Non-pigmented ciliary epithelial cell (primary cell): ENCODE measurements at regions not wholly inside any gene's neighbourhood (a gene's known extent, or its start where the extent isn't known, plus 50 kb on each side); places are given as distances from the start of the nearest gene placed in this dataset.

Source experiments
- DNase-seq: peaks from one replicate; pipeline ENCODE4 v3.0.0-alpha.2; 2010; ENCODE audit warnings: low read depth

DNA sequence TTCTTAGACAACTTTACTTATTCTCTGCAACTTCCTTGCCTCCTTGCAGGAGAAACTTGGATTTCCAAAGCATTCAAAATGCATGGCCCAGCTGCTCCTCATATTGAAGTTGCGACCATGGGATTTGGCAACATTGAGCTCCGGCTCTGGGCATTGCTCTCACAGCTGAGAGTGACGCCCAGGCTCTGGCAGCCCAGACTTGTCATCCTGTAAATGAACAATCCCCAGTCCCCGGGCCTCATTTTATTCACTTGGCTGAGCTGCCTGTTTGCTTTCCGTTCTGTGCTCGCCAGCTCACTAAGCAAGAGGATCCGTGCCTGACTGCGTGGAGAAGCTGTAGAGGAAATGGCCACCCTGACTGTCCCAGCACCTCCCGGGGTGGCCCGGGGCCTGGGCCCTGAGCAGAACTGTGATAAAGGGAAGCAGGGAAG lies 119.5 kb upstream of the CD93 start:
- no peak for DNase-seq

DNA sequence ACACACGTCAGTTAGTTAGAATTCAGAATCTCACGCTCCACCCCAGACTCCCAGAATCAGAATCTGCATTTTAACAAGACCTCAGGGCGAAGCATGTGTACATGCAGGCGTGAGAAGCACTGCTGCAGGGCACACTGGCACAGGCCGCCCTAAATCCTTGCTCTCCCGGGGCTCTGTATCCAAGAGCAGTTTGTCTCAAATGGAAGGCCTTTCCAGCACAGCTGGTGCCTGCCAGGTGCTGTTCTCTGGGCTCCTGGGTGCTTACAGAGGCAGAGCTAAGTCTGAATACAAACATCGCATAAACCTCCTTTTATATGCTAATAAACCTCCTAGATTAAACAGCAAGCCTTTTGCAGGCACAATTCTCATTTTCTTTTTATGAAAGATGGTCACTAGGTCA lies 119.1 kb upstream of the CD93 start:
- no peak for DNase-seq

DNA sequence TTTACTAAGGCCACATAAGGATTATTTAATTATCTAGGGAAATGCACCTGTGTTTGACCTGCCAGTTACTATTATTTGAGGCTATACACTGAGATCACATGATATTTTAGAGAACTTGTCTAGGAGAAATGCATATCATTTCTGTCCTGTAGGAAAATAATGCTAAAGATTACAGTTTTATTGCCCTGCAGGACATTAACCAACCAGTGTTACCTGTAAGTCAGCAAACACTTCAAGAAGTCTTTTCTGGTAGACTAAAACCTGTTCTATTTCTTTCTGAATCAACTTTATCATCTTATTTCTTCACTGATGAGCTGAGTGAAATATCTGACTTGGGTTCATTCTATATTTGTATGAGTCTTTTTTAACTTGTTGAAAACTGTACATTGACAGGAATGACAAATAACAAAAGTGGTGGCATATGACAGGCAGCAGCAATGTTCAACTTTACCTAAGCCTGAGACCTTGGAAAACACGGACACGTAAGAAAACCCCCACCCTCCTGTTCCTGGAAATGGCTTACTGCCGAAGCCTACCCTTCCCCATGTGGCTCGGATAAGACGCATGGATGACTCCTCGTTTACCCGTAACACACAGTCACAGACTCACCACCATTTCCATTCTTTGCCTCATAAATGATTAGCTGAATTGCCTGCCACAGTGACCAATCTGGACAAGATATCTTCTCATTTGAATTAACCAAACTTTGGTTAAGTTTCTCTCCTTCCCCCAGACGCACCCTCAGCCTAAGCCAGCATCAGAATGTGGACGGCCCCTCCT lies 118.0 kb upstream of the CD93 start:
- DNase-seq = no peak

DNA sequence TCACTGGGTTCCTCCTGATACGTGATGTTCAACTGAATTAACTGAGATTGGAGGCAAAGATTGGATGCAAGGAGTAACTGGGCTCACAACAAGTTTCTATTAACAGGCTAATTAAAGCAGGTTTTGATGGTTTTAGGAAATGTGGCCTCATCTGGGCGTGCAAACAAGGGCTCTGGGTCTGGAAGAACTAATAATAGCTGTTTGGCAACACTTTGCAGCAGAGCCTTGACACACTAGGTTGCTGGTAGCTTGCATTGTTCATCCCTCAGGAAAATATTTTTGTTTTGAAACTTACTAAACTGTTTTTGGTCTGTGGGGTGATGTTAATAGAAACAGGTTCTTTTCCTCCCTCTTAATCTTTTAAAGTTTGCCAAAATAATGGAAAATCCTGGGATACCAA lies 117.2 kb upstream of the CD93 start:
- no peak for DNase-seq

DNA sequence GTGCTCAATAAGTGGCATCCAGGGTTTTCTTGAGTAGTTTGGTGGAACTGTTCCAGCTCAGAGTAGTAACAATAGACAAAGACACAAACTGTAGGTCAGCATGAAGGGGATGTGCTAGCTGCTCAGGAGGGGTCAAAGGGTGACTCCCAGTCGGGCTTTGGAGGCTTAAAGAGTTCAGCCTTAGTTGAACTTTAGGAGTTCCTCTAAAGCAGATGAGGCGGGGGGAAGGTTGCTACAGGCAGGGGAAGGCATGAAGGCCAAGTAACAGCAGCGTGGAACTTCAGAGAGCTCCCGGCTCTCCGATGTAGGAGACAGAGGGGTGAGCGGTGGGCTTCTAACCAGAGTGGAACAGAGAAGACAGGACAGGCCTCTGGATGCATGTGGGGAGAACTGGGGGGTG lies 115.5 kb upstream of the CD93 start:
- no peak for DNase-seq

DNA sequence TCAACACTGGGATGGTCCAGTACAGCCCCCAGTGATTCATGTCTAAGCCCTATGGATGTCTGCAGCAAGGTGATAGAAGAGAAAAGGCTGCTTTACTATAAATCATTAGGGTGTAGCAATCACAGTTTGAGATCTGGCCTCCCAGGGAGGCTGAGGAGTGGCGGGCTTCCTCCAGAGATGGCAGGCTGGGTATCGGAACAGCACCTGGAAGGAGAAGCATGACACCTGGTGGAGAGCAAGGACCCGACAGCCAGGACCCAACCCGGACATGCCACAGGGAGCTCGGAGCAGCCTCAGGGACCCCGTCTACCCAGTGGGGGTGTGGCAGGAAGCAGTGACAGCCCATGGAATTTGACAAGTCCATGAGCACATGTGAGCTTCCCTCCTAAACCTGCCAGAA lies 114.8 kb upstream of the CD93 start:
- no peak for DNase-seq

DNA sequence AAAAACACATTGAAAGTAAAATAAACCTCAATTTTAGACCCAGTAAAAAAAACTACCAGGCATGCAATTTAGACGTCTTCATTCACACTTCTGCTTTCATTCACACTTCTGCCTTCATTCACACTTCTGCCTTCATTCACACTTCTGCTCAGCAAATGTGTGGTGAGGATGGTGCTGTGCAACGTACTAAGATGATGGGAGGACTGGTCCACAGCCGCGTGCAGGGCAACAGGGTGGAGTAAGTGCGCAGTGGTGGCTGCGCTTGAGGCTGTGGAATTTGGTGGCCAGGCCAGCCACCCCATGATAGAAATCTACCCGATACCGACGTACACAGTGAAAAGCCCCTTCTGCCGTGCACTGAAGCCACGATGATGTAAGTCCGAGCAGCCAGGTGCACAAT lies 114.3 kb upstream of the CD93 start:
- DNase-seq = no peak

DNA sequence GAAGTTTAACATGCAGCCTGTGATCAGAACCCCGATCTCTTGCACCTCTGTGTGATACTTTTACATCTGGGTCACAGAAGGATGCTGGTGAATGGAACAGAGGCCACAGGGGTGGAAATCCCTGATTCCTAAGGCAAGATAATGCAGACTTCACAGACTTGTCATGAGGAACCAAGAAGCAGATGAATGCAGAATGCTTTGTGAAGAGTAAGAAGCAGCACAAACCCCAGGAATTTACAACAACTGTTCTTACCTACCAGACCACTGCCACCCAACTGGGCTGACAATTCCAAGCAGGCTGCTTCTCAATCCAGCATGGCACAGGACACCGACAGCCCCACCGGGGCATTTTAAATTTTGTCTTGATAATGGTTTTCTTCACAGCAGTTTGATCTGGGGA lies 113.2 kb upstream of the CD93 start:
- DNase-seq = no peak

DNA sequence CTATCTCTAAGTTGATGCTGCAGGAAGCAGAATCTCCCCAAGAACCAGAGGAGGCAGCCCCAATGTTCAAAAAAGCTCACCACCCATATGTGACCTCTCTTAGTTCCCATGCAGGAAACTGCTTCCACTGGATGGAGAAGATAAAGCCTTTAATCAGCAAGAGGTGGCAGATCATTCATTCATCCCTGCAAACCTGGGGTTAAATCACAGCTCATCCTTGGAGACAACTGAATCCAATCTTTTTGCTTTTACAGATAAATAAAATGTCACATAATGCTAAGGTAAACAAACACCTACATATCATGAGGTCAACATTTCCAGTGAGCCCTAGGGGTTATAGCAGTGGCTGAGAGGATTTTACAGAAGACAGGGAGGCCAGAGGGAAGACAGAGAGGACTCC lies 112.7 kb upstream of the CD93 start:
- DNase-seq = no peak

DNA sequence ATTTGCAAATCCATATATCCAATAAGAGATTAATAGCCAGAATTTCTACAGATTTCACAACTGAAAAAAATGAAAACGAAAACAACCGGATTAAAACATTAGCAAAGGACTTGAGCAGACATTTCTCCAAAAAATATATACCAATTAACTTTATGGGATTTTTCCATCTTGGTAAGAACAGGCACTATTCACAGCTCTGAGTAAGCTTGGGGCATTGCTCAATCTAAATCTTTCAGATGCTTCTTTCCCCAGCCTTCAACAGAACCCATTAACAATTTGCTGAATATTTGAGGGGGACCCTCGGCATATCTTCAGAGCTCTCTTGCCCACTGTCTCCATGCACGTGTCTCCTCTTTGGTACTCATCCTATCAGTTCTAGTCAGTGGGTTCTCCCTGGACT lies 111.7 kb upstream of the CD93 start:
- DNase-seq = no peak

DNA sequence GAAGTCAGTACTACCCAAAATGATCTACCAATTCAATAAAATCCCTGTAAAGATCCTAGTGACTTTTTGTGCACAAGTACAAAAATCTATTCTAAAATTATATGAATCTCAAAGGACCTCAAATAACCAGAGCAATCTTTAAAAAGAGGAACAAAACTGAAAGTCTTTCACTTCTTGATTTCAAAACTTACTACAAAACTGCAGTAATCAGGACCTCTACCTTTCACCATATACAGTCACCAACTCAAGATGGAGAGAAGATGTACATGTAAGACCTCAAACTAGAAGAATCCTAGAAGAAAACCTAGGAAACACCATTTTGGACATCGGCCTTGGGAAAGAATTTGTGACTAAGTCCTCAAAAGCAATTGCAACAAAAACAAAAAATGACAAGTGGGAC lies 109.5 kb upstream of the CD93 start:
- no peak for DNase-seq

DNA sequence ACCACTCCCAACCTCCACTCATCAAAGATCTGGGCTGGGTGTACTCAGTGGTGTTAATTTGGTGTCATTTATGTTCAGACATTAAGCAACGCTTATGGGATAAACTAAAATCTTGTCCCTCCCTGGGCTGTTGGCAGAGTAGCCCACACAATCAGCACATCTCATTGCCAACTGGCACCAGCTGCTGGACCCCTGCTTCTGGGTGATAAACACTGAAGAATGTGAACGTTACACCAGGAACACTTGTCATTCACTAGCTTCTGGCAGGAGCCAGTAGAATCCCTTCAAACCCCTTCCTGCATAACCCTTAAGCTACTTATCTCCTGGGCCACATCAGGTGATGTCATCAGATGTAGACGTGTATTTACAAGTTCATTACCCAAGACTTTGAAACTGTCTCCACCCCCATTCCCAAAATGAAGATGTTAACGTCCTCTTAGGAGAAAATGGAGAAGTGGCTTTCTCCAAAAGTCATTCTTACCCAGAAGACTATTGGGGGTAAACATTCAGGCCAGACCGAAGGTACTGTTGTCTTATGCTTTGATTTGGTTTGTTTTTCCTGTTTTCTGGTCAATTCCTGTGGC lies 107.8 kb upstream of the CD93 start:
- no peak for DNase-seq

DNA sequence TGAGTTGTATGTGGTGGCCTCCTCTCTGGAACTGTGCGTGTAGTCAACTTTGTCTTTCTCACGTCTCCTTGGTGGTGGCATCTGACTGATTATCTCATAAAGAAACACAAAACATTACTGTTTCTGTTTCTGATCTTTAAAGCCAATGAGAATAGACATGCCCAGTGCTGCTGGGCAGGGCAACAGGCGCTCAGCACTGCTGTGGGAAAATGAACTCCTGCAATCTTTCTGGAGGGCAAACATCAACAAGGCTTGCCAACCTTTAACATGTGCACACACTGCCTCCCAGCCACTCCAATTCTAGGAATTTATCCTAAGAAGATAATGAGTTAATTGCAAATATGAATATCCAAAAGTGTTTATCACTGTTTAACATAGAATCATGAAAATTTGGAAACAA lies 106.3 kb upstream of the CD93 start:
- no peak for DNase-seq

DNA sequence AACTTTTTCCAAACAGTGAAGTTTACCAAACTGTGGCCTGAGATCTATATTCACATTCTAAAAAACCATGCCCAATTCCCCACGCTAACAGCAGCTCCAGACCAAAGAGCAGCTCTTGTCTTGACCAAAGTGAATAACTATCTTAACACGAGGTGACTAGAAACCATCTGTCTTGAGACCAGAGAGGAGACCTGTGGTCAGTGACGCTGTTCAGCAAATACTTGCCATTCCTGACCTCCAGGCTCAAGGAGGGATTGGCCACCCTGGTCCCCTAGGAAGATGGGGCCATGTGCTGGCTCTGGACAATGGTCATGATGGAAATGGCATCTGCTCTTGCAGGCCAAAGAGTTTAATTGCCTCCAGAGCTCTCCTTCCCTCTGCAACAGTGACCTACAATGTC lies 104.4 kb upstream of the CD93 start:
- no peak for DNase-seq

DNA sequence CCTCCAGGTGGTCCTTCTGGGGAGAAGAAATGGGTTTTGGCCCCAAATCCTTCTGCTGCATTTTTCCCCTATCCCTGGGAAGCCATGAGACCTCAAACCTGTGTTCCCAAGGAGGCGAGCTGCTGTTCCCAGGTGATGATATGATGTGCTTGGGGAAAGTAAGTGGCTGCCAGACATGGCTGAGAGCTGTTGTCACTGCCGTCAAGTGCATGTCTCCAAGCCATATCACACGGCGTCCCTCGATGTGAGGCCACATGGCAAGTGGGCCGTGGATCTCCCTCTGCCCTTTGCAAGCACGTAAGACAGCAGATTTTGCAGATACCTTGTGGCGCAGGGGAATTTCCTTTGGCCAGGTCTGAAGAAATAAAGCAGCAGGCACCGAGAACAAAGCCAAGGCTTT lies 103.7 kb upstream of the CD93 start:
- no peak for DNase-seq

DNA sequence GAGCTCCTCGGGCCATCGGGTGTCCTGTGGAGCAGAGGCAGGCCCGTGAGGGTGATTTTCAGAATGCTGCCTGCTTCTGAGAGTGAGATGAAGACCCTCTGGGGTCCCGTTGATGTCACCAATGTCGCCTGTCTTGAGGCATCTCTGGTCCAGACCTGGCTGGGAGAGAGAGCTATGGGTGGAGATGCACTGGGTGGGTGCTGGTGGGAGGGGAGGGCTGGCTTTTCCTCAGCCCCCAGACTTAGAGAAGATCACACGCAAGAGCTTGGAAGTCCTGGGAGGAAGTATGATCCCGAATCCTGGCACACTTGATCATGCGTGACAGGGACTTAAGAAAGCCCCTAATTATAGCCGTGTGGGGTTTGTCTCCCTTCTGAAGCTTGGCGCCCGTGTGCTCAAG lies 103.2 kb upstream of the CD93 start:
- no peak for DNase-seq

DNA sequence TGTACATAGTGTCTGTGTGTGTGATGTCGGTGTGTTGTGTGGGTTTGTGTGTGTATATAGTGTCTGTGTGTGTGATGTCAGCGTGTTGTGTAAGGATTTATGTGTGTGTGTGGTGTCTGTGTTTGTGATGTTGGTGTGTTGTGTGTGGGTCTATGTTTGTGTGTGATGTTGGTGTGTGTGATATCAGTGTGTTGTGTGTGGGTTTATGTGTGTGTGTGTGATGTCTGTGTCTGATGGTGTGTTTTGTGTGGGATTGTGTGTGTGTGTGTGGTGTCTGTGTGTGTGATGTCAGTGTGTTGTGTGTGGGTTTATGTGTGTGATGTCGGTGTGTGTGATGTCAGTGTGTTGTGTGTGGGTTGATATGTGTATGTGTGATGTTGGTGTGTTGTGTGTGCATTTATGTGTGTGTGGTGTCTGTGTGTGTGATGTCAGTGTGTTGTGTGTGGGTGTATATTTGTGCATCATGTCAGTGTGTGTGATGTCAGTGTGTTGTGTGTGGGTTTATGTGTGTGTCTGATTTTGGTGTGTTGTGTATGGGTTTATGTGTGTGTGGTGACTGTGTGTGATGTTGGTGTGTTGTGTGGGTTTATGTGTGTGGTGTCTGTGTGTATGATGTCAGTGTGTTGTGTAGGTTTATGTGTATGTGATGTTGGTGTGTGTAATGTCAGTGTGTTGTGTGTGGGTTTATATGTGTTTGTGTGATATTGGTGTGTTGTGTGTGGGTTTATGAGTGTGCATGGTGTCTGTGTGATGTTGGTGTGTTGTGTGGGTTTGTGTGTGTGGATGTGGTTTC lies 102.4 kb upstream of the CD93 start:
- no peak for DNase-seq

DNA sequence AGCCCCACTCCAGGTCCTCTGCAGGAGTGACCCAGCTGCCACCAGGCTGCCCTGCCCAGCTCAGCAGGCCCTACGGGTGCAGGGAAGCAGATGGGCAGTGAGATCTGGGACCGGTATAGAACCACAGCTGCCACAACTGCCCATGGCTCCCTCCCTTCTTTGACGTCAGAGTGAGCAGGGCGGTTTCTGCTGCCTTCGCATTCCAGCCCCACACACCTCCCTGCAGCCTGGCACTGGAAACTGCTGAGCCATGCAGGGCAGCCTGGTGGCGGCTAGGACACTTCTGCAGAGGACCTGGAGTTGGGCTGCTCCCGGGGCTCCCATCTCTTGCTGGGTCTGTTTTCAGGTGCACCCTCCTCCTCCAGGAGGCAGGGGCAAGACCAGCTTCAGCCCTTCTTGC lies 101.6 kb upstream of the CD93 start:
- no peak for DNase-seq

DNA sequence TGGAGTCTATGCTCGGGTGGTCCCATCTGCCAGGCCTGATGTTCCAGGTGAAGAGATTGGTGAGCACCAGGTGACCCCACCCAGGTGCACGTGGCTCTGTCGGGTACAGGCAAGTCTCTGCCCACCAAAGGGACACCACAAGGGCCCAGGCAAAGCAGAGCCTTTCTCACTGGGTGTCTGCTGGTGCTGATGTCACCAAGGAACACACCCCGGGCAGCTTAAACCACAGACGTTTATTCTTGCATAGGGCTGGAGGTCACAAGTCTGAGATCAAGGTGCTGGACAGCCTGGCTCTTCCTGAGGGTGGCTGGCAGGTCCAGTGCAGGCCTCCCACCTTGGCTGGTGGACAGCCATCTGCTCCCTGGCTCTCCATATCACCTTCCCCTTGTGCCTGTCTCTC lies 100.7 kb upstream of the CD93 start:
- no peak for DNase-seq

DNA sequence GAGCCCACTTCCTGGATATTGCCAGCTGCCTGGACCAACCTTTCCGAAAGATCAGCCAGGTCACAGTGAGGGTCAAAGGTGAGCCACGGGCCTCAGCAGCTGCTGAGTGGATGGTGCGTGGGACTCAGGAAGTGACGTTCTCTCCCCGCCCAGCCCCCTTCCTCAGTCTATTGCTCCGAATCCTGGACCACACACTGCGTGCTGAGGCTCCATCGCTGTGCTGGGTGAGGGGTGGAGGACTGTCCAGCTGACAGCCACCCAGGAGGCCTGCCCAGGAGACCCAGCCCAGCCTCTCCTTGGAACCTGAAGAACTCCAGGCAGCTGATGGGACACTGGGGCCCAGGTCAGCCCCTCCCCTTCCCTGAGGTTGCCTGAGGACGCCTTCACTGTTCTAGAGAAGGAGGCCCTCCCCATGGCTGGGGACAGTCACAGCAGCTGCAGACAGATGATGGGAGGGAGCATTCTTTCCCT lies 94.4 kb upstream of the CD93 start:
- DNase-seq = no peak

DNA sequence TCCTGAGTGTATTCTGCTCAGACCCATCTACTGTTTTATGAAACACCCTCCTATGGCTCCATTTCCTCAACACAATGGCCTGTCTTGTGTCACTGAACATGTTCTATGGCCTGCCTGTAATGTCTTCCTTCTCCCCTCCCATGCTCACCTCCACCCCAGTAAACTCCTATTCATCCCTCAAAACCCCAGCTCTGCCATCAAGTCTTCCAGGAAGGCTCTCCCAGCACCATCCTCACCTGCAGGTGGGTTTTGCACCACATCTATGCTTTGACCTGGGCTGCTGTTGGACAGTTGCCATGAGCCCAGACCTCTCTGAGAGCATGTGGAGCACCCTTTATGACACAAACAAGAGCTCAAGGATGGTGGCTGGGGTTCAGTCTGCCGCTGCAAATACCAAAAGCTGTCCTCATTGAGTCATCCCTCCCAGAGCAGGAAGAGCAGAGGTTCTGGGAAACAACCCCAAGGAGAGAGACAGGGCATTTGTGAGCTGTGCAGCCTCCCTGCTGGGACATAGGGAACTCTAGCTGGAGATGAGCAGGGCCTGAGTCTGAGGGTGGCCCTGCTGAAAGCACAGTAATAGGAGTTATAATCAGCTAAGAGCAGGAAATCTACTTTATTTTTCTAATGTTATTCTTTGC lies 93.8 kb upstream of the CD93 start:
- DNase-seq = no peak

DNA sequence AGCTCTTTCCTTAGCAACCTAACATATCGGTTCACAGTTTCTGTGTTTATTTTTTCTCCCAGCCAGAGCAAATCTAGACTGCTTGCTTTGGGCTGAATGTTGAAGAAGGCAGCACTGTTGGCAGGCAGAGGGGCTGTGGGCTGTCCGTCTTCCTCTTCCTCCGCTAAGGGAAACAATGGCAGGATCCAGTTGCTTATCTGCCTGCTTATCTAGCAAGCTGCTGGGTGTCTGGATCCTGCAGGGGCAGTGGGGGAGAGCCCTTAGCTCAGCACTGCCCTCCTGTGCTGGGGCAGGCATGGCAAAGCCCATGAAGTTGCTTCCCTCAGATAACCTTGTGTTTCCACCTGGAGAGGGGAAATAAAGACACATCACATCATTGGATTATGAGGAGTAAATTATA lies 92.7 kb upstream of the CD93 start:
- no peak for DNase-seq

DNA sequence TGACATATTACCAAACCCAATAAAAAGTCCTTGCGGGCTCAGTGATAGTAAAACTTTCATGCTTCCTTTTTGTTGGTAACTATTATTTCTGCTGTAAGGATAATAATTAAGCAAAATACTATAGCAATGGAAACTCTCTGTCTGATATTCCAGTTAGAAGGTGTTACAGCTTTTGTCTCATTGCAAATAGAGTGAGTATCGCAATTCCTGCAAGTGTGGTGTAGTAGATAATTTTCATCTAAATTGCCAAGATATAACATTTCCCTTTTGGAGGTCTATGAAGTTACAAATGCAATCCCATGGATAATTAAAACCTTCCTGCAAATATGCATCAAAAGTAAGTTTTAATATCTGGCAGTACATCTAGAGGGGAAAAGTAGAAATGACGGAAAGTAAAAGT lies 88.7 kb upstream of the CD93 start:
- DNase-seq = no peak
